Skeletal muscle satellite cell (primary cell): ENCODE measurements at regions not wholly inside any gene's neighbourhood (a gene's known extent, or its start where the extent isn't known, plus 50 kb on each side); places are given as distances from the start of the nearest gene placed in this dataset.

Experiments
- H3K27me3 ChIP-seq: 2 replicates; pipeline ENCODE4 v1.7.0; 2013; ENCODE audit warnings: low read length; ENCODE audit not compliant: control insufficient read depth, insufficient read depth
- H3K36me3 ChIP-seq: 2 replicates; pipeline ENCODE4 v1.7.0; 2013; ENCODE audit warnings: mild to moderate bottlenecking, control low read depth, low read length; ENCODE audit not compliant: insufficient read depth
- H3K4me1 ChIP-seq: 2 replicates; pipeline ENCODE4 v1.7.0; 2013; ENCODE audit warnings: low read length; ENCODE audit not compliant: control insufficient read depth, insufficient read depth
- H3K4me2 ChIP-seq: 2 replicates; pipeline ENCODE4 v1.7.0; 2013; ENCODE audit warnings: mild to moderate bottlenecking, low read length
- H3K4me3 ChIP-seq: 2 replicates; pipeline ENCODE4 v1.7.0; 2013; ENCODE audit warnings: low read length
- H3K9ac ChIP-seq: 2 replicates; pipeline ENCODE4 v1.7.0; 2013; ENCODE audit warnings: mild to moderate bottlenecking, low read depth, low read length, moderate library complexity
- H3K9me3 ChIP-seq: replicated peaks from 2 replicates; pipeline ENCODE4 v1.7.0; 2013; ENCODE audit warnings: mild to moderate bottlenecking, control low read depth, low read length

- Histone ChIP-seq H3K4me3 (no peak overlapping the region), H3K9me3 (no peaks in the 10 kb centered on the region), H3K4me1 (no peaks in the 10 kb centered on the region), H3K9ac (no peak overlapping the region), H3K4me2 (no peak overlapping the region), H3K27me3 (no peaks in the 10 kb centered on the region), H3K36me3 (no peaks in the 10 kb centered on the region)
Measured at GRCh38 chr16:61263400-61263799, 772.8 kb downstream of the CDH8 start.

GRCh38 chr16:61261315-61261714 is 774.9 kb downstream of the CDH8 start:
- no peak overlapping the region for H3K4me3 ChIP-seq
- H3K27me3 ChIP-seq: no peaks in the 10 kb centered on the region
- H3K4me2 ChIP-seq: no peak overlapping the region
- H3K9ac ChIP-seq: no peak overlapping the region
- no peaks in the 10 kb centered on the region for H3K36me3 ChIP-seq
- H3K4me1 ChIP-seq: no peaks in the 10 kb centered on the region
- H3K9me3 ChIP-seq: no peaks in the 10 kb centered on the region

- Histone ChIP-seq H3K9ac (no peak overlapping the region), H3K36me3 (no peaks in the 10 kb centered on the region), H3K4me2 (no peak overlapping the region), H3K4me3 (no peak overlapping the region), H3K27me3 (no peaks in the 10 kb centered on the region), H3K9me3 (peaks cover 5% of the 10 kb centered on the region), H3K4me1 (no peaks in the 10 kb centered on the region)
Measured at GRCh38 chr16:61246592-61246991, 789.6 kb downstream of the CDH8 start.

- H3K9ac ChIP-seq: no peak overlapping the region
- H3K27me3 ChIP-seq: no peaks in the 10 kb centered on the region
- H3K4me2 ChIP-seq: no peak overlapping the region
- peaks cover 5% of the 10 kb centered on the region for H3K9me3 ChIP-seq
- H3K4me1 ChIP-seq: no peaks in the 10 kb centered on the region
- no peaks in the 10 kb centered on the region for H3K36me3 ChIP-seq
- no peak overlapping the region for H3K4me3 ChIP-seq
Measured at GRCh38 chr16:61243954-61244353, 792.3 kb downstream of the CDH8 start.

- Histone ChIP-seq H3K9me3 (no peaks in the 10 kb centered on the region), H3K9ac (no peak overlapping the region), H3K36me3 (no peaks in the 10 kb centered on the region), H3K4me1 (no peaks in the 10 kb centered on the region), H3K27me3 (no peaks in the 10 kb centered on the region), H3K4me3 (no peak overlapping the region), H3K4me2 (no peak overlapping the region)
Measured at GRCh38 chr16:61237884-61238485, 798.3 kb downstream of the CDH8 start.

GRCh38 chr16:61233713-61234112 is 802.5 kb downstream of the CDH8 start:
- Histone ChIP-seq H3K4me3 (no peak overlapping the region), H3K4me1 (no peaks in the 10 kb centered on the region), H3K9ac (no peak overlapping the region), H3K36me3 (no peaks in the 10 kb centered on the region), H3K9me3 (no peaks in the 10 kb centered on the region), H3K4me2 (no peak overlapping the region), H3K27me3 (no peaks in the 10 kb centered on the region)

- Histone ChIP-seq H3K4me2 (no peak overlapping the region), H3K4me1 (no peaks in the 10 kb centered on the region), H3K9ac (no peak overlapping the region), H3K27me3 (no peaks in the 10 kb centered on the region), H3K36me3 (no peaks in the 10 kb centered on the region), H3K4me3 (no peak overlapping the region), H3K9me3 (no peaks in the 10 kb centered on the region)
Measured at GRCh38 chr16:61228371-61228770, 807.9 kb downstream of the CDH8 start.

GRCh38 chr16:61215605-61216004 is 820.6 kb downstream of the CDH8 start:
- H3K36me3 ChIP-seq: no peaks in the 10 kb centered on the region
- H3K9me3 ChIP-seq: peaks cover 5% of the 10 kb centered on the region
- H3K4me1 ChIP-seq: no peaks in the 10 kb centered on the region
- H3K9ac ChIP-seq: no peak overlapping the region
- no peak overlapping the region for H3K4me2 ChIP-seq
- no peak overlapping the region for H3K4me3 ChIP-seq
- H3K27me3 ChIP-seq: no peaks in the 10 kb centered on the region

- H3K9ac ChIP-seq: no peak overlapping the region
- no peaks in the 10 kb centered on the region for H3K36me3 ChIP-seq
- H3K4me2 ChIP-seq: no peak overlapping the region
- no peak overlapping the region for H3K4me3 ChIP-seq
- H3K4me1 ChIP-seq: no peaks in the 10 kb centered on the region
- H3K9me3 ChIP-seq: peaks cover 5% of the 10 kb centered on the region
- H3K27me3 ChIP-seq: no peaks in the 10 kb centered on the region
Measured at GRCh38 chr16:61214780-61215179, 821.5 kb downstream of the CDH8 start.

- Histone ChIP-seq H3K36me3 (no peaks in the 10 kb centered on the region), H3K27me3 (no peaks in the 10 kb centered on the region), H3K9me3 (peaks cover 5% of the 10 kb centered on the region), H3K4me2 (no peak overlapping the region), H3K4me3 (no peak overlapping the region), H3K9ac (no peak overlapping the region), H3K4me1 (no peaks in the 10 kb centered on the region)
Measured at GRCh38 chr16:61210076-61210475, 826.2 kb downstream of the CDH8 start.

- H3K4me1 ChIP-seq: no peaks in the 10 kb centered on the region
- H3K36me3 ChIP-seq: no peaks in the 10 kb centered on the region
- H3K4me2 ChIP-seq: no peak overlapping the region
- no peak overlapping the region for H3K4me3 ChIP-seq
- peaks cover 6% of the 10 kb centered on the region for H3K9me3 ChIP-seq
- H3K27me3 ChIP-seq: no peaks in the 10 kb centered on the region
- H3K9ac ChIP-seq: no peak overlapping the region
Measured at GRCh38 chr16:61195006-61195405, 841.2 kb downstream of the CDH8 start.

- no peak overlapping the region for H3K4me3 ChIP-seq
- H3K36me3 ChIP-seq: no peaks in the 10 kb centered on the region
- no peaks in the 10 kb centered on the region for H3K27me3 ChIP-seq
- no peaks in the 10 kb centered on the region for H3K4me1 ChIP-seq
- H3K9ac ChIP-seq: no peak overlapping the region
- H3K9me3 ChIP-seq: peaks cover 6% of the 10 kb centered on the region
- no peak overlapping the region for H3K4me2 ChIP-seq
Measured at GRCh38 chr16:61194573-61194972, 841.7 kb downstream of the CDH8 start.
